Inflammatory macrophage treated with lipopolysaccharide for 4 hours (primary cell): ENCODE measurements at regions not wholly inside any gene's neighbourhood (a gene's known extent, or its start where the extent isn't known, plus 50 kb on each side); places are given as distances from the start of the nearest gene placed in this dataset.

ENCODE experiments used
- DNase-seq: peaks from one replicate; pipeline ENCODE4 v3.0.0-alpha.2; 2020

- DNase-seq = no peak
Observed at GRCh38 chr7:32169228-32169627, 99.0 kb upstream of the PDE1C start.

- DNase-seq = no peak
Observed at GRCh38 chr7:32167815-32168214, 97.6 kb upstream of the PDE1C start.

DNA sequence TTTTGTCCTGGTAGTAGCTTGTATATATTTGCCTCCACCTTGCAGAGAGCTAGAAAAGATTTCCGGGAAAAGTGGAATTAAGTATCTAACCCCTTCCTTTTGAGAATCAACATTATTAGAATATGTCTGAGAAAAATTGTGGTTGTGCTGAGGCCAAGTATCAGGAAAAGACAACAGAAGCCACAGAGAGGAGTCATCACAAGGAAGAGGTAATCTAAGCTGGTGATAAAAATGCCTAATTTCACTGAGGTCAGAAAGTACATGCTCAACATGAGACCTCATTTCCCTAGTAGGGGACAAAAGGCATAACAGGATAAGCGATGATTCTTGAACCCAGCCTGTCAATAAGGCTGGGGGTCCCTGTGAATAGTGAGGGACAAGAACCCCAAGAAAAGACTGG, 97.0 kb upstream of the PDE1C start:
- DNase-seq = no peak

- no peak for DNase-seq
Observed at GRCh38 chr7:32164341-32164996, 94.3 kb upstream of the PDE1C start.

DNA sequence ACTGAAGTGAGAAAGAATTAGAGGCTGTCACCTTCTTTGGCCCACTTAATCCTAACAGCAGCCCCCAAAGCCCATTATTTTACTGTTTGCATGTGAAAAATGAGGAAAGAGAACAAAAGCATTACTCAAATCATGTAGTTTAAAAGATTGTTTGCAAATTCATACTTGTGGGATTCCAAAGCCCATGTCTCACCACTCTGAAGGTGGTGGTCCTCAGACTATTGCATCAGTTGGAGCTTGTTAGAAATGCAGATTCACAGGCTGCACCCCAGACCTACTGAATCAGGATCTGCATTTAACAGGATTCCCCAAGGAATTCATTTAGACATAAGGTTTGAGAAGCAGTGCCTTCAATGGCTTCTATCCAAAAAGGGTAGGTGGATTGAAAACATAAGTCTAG, 93.7 kb upstream of the PDE1C start:
- DNase-seq = no peak

GRCh38 chr7:32163141-32163806, 93.1 kb upstream of the PDE1C start:
- DNase-seq = peak; percentile 3

DNA sequence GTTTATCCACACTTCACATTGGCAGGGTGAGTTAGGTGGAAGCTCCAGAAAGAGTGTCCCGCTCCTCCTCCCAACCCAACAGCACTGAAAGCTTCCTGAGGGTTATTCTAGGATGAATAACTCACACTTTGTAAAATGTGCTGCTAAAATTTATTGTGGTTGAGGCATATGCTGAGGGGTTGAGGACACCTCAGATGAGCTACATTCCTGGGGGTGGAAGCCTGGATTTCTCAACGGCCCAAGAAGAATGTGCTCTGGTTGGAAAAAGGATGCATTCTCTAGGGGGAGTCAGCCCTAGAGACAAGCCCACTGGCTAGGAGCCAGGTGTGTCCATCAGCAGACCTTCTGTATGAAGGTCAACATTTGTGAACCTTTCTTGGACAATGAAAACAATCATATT, 91.5 kb upstream of the PDE1C start:
- DNase-seq = no peak

DNA sequence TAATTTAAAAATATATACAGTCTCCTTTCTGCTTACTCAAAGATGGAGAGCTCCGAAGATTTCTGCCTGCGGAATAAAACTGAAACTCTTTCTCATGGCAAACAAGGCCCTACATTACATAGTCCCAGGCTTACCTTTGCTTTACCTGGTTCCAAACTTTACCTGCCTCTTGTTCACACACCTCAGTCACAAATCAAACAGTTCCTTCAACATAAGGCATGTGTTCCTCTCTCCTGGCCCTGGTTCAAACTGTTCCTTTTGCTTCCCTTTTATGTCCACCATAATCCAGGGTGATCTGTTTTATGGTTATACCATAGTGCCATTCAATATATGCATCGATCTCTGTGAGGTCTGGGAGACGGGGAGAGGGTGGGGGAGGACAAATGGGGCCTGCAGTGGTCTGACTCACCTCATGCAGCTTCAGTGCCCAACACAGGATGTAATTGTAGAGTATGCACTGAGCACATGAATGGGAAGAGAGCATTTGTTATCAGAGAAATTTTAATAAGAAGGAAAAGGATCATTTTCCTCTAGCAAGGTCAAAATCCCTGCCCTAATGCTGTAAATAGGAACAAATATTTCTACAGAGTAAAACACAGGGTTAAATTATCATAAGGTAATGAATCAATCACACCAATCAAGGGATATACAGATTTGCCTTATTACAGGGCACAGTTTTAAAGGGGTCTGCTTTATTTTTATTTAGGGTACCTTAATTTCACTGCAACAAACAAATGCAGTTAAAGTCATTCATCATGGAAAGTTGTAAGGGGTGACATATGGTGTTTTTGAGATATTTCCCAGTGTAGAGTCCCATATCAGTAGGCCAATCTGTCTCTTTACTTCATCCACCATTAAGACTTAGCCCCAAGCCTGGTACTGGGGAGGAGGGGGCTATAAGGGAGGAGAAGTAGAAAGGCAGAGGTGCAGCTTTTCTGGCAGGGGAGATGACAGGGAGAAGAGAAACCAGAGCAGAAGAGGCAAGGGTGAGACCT, 88.8 kb upstream of the PDE1C start:
- DNase-seq = no peak

- no peak for DNase-seq
Observed at GRCh38 chr7:32158076-32158475, 87.9 kb upstream of the PDE1C start.

GRCh38 chr7:32155712-32156111, 85.5 kb upstream of the PDE1C start:
- DNase-seq = no peak

- DNase-seq = no peak
Observed at GRCh38 chr7:32154797-32155196, 84.6 kb upstream of the PDE1C start.

- no peak for DNase-seq
Observed at GRCh38 chr7:32153006-32153405, 82.8 kb upstream of the PDE1C start.

DNA sequence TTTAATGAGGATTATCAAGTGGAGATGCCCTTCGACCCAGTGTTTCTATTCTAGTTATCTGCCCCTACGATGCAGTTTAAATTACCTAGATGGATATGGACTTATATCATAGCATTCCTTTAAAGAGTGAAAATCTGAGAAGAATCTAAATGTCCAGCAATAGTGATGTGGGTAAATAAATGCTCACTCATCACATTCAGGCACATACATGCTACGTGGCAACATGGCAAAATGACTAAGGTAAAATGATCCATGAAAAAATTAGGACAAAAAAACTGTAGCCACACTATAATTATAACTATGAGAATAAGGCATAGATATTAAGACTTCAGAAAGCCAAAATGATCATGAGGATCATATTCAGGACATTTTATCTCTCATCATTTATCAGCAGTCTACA, 82.4 kb upstream of the PDE1C start:
- DNase-seq = no peak

DNA sequence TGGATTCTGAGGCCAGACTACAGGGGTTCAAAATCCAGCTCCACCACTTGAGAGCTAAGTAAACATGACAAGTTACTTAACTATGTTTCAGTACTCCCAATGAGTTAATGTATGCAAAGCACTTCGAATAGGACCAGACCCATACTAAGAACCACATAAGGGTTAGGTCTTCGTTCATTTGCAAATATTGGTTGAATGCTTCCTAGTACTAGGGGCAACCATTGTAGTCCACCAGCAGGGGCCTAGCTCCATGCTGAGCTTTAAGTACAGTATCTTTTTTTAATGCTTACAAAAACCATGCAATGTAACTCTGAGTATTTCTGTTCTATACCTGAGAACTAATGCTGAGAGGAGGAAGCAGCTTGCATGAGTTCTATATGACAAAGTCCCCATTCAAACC, 80.4 kb upstream of the PDE1C start:
- DNase-seq = no peak

DNA sequence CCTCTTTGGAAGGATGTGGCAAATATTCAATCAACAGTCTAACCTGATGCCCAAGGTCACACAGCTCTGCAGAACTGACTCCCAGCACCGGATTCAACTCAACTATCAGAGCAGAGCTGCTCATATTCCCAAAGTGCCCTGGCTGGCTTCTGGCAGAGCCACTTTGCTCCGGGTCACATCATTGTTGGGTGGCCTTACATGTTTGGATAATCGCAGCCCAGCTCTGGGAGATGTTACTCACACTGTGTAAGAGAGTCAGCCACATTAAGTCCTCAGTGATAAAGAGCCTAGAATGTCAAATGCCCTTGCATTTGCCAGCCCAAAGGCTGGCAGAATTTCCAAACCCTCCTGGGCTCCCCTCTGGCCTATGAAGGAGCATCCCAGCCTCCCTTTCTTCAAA, 79.8 kb upstream of the PDE1C start:
- no peak for DNase-seq

- DNase-seq = no peak
Observed at GRCh38 chr7:32147546-32148268, 77.5 kb upstream of the PDE1C start.

DNA sequence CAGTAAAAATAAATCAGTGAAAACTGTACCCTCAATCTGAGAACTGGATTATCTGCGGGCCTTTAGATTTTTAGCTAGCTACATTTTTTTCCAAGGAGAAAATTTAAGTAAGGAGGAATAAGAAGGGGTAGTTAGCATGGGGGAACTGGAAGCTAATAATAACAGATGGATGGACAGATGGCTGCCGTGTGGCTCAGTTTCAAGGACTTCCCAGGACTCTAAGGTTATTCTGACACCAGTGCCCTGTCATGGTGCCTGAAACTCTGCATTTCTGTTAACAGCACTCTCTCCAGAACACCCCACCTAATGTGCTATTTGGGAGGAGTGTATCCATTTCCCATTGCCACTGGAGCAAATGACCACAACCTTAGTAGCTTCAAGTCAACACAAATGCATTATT, 75.7 kb upstream of the PDE1C start:
- DNase-seq = no peak

DNA sequence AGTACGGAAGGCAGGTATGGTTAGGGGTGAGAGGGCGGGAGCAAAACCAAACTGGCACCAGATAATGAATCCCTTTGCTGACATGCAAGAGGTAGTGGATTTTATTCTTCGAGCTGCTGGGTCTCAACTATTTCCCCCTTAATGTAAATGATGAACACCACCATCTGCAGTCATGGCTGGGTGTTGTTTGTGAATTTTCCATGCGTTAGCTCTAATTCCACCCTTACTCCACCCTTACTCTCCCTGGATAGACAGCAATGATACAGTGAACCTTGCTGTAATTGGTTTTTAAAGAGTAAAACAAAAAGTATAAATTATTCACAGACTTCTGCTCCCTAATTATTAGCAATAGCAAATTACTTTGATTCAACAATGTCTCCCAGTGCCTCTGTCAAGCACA, 74.5 kb upstream of the PDE1C start:
- DNase-seq = no peak

- no peak for DNase-seq
Observed at GRCh38 chr7:32143301-32143700, 73.1 kb upstream of the PDE1C start.

DNA sequence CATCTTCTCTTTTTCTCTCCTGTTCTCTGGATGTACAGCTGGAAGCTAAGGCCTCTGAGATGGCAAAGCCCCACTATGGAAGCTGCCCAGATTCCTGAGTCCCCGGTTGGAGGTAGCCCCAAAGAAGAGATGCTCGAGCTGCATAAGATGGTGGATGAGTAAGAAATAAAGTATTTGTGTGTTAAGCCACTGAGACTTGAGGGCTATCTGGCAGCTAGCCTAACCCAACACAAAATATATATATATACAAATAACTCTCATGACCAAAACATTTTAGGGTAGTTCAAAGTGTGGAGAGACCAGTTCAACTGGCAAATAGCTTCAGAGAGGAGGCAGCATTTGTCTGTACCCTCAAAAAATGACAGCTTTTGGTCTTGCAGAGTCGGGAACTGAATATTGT, 72.4 kb upstream of the PDE1C start:
- no peak for DNase-seq

DNA sequence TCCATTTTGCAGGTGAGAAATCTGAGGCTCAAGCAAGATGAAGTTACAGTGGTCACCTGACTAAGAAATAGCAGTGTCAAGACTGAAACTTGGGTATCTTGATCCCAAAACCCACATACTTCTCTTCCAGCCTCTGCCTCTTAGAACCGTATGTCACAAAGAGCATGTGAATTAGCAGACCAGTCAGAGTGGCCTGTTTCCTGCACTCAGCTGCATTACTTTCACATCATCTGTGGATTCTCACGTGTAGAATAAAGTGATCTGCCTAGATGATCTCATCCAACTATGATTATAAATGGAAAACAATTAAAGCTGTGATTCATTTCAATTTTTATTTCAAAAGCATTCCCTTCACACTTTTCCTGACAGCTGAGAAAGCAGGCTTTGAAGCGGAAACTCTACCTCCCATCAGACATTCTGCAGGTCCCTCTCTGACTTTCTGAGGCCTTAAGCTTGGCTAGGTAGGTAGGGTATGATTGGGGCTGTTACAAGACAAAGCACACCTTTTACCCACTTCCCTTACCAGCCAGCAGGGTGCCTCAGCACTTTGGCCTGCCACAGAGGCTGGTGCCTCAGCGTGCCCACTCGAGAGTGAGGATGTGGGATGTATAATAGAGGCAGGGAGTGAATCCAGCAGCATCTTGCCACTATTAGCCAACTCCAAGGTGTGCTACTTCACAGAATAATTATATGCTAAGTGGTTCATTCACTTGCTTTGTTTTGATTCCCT, 70.2 kb upstream of the PDE1C start:
- DNase-seq = no peak

DNA sequence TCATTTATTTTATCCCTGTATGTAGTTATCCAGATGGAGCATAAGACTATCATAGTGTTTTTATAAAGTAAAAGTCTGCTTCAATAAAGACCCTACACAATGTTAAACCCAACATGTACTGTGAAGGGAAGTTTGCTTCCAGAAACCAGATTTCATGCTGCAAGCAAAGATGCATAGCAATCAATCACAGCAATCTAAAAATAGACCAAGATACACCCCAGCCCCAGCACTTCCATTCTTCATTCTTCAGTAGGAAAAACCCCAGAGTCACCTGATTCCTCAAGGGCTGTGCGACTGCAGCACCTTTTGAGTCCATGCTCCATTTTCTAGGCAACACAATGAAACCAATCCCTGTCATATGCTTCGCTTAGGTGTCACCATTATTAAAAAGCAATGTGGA, 66.9 kb upstream of the PDE1C start:
- no peak for DNase-seq
